Endothelial cell of hepatic sinusoid (primary cell): ENCODE measurements at regions not wholly inside any gene's neighbourhood (a gene's known extent, or its start where the extent isn't known, plus 50 kb on each side); places are given as distances from the start of the nearest gene placed in this dataset.
"Not testable (repeated sequence)": the region's sequence is repeated elsewhere in the genome, so short reads cannot be mapped to it uniquely, and the experiment has no call there.

ENCODE experiments used
- in situ Hi-C: cut with HindIII; loops from 2 replicates; pipeline ENCODE4 v1.10.0; 2017; ENCODE audit warnings: low sequenced_read_pairs

GRCh38 chr14:71799841-71800240 lies 132.4 kb upstream of the RGS6 start:
- in situ Hi-C loops = no loop called here

GRCh38 chr14:71800878-71801277 lies 131.4 kb upstream of the RGS6 start:
- in situ Hi-C loops = no loop called here

GRCh38 chr14:71803539-71804260 lies 128.5 kb upstream of the RGS6 start:
- in situ Hi-C loops = no loop called here

GRCh38 chr14:71804992-71805391 lies 127.2 kb upstream of the RGS6 start:
- in situ Hi-C loops = no loop called here

GRCh38 chr14:71807049-71807448 lies 125.2 kb upstream of the RGS6 start:
- in situ Hi-C loops = not testable (repeated sequence)

GRCh38 chr14:71810800-71811199 lies 121.4 kb upstream of the RGS6 start:
- in situ Hi-C loops = not testable (repeated sequence)

- in situ Hi-C loops = no loop called here
Observed at GRCh38 chr14:71812693-71813092, 119.5 kb upstream of the RGS6 start.

GRCh38 chr14:71815110-71815509 lies 117.1 kb upstream of the RGS6 start:
- in situ Hi-C loops = no loop called here

- in situ Hi-C loops = loop anchor here (5.0 kb wide), 1 partner anchor 58 kb away; no protein-coding TSS in a partner anchor
Observed at GRCh38 chr14:71824816-71825215, 107.4 kb upstream of the RGS6 start.

GRCh38 chr14:71833476-71833875 lies 98.8 kb upstream of the RGS6 start:
- in situ Hi-C loops = no loop called here

GRCh38 chr14:71834284-71835204 lies 97.7 kb upstream of the RGS6 start:
- in situ Hi-C loops = no loop called here

GRCh38 chr14:71852181-71852580 lies 80.0 kb upstream of the RGS6 start:
- in situ Hi-C loops = loop anchor here (5.0 to 10.0 kb wide), 2 partner anchors 63 to 70 kb away; no protein-coding TSS in a partner anchor

- in situ Hi-C loops = loop anchor here (10.0 kb wide), 1 partner anchor 59 kb away; no protein-coding TSS in a partner anchor
Observed at GRCh38 chr14:71855399-71856036, 76.7 kb upstream of the RGS6 start.

- in situ Hi-C loops = loop anchor here (10.0 kb wide), 1 partner anchor 58 kb away; no protein-coding TSS in a partner anchor
Observed at GRCh38 chr14:71856199-71856919, 75.9 kb upstream of the RGS6 start.

GRCh38 chr14:71863049-71863448 lies 69.2 kb upstream of the RGS6 start:
- in situ Hi-C loops = no loop called here

- in situ Hi-C loops = no loop called here
Observed at GRCh38 chr14:71863766-71864165, 68.5 kb upstream of the RGS6 start.
